ENCODE measurements at regions not wholly inside any gene's neighbourhood (a gene's known extent, or its start where the extent isn't known, plus 50 kb on each side); places are given as distances from the start of the nearest gene placed in this dataset.

DNA sequence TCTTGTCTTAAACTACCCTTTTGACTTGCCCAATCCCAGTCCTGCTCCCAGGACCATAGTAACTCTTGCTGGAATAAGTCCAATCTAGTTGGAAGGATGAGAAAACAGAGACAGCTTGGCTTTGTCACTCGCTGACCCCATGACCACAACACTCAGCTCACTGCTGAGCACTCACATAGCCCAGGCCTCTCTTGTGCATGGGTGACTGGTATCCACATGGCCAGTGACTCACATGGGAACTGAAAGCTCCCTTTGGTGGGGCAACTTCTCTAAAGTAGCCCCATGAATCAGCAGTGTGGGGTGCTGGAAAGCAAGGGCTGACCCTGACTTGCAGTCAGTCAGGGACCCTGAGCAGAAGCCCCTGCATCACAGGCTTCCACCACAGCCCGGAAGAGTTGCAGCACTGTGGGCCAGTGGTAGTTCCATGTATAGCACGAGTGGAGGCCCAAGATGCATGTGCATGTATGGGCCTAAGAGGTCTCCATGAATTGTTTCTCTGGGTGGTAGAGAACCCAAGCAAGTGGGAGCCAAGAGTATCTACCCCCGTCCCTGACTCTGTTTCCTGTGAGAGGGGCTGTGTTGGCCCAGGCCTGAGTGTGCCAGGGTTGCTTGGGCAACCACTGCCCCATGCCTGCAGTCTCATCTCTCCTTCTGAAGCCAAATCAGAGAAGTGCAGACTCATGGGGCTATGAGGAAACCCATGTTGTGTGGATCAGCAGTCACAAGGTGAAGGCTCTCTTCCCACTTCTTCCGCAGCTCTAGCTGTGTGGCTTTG lies 62.1 kb upstream of the XCR1 start:
- peak; percentile 28 to 87 for DNase-seq

- DNase-seq = peak; percentile 31 to 47
Measured at GRCh38 chr3:46087871-46088270, 60.6 kb upstream of the XCR1 start.

- DNase-seq = no peak
Measured at GRCh38 chr3:46086986-46087385, 59.7 kb upstream of the XCR1 start.

GRCh38 chr3:46086083-46086437 lies 58.8 kb upstream of the XCR1 start:
- DNase-seq = no peak

DNA sequence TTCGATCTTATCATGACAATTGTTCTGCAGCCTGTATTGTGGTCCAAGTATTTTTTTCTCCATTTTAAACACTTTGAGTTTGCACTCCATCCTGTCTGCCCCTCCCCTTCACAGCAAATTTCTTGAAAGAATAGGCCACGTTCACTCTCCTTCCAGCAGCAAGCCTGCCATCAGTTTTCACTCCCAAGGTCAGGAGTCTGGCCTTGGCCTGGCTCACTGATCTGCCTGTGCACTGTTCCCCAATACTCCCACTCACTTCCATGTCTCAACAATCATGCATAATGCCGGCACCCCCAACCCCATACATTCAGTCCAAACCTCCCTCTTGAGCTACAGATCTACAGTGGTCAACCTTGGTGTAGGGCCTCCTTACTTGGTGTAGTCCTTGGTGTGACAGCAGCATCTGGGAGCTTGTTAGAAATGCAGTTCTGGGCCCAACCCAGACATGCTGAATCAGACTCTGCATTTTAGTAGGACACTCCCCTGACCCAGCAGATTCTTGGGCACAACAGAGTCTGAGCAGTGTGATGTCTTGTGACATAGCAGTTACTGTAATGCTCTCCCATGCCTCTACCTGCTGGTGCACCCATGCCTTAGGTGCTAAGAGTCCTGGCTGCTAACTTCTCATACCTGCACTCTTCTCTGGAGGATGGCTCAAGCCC lies 58.3 kb upstream of the XCR1 start:
- no peak for DNase-seq

DNA sequence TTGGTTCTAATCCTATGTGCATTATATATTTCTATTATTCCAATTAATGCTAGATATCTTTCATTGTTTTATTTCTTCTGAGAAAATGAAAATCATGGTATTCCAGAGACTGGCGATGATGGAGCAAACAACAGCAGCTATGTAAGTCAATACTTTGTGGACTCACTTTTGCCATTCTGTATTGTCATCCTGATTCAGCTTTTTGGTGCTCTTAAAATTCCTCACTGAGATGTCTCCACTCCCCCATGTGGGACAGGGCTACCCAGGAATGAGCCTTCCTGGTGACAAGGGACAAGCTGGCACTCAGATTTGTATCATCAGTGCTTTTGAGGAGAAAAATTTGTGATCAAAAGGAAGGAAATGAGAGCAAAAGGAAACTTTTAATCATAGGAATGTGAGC lies 56.7 kb upstream of the XCR1 start:
- DNase-seq = no peak

- no peak for DNase-seq
Measured at GRCh38 chr3:46082849-46083248, 55.6 kb upstream of the XCR1 start.

GRCh38 chr3:46082021-46082420 lies 54.7 kb upstream of the XCR1 start:
- no peak for DNase-seq

- no peak for DNase-seq
Measured at GRCh38 chr3:46080969-46081345, 53.7 kb upstream of the XCR1 start.

- no peak for DNase-seq
Measured at GRCh38 chr3:46080124-46080968, 53.1 kb upstream of the XCR1 start.

- peak; percentile 85 to 91 for DNase-seq
Measured at GRCh38 chr3:46078712-46079400, 51.6 kb upstream of the XCR1 start.

All from CD4-positive, alpha-beta T cell treated with Interleukin-1 beta for 1 hour (primary cell).